ENCODE measurements at regions not wholly inside any gene's neighbourhood (a gene's known extent, or its start where the extent isn't known, plus 50 kb on each side); places are given as distances from the start of the nearest gene placed in this dataset.

DNA sequence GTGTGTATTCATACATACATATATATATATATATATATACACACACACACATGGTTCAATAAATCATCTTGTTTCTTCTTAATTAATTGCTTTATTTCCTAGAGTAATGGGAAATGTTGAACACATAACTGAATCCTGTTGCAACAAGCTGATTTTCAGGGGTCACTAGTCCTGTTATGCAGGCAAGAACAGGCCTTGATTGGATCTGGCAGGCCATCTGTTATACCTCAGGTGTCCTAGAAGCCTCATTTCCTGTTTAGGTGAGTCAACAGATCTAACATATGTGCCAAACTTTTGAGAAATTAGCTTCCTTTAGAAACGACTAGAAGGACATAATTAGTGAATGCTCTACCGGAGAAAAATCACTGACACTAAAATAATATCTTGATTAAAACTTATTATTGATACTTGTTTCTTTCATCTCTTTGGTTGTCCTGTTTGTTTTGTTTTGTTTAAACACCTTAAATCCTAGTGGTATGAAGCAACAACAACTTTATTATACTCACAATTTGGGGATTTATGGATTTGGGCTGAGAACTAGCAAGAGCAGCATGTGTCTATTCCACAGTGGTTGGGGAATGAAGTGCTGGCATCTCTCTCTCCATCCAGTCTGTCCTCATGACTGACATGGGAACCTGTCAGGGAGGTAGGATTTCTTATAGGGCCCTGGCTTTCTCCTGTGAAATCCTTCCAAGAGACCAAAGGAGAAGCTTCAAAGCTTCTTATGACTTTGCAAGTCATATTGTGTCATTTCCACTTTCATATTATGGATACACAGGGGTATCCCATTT lies 552.6 kb downstream of the NSUN3 start:
- Histone ChIP-seq H3K36me3 (ENCODE audit: control insufficient read depth in 2 of 2, insufficient read depth in 1 of 2, low read length in 2 of 2) (no peaks in the 10 kb centered on the region), H3K4me3 (ENCODE audit: low read depth, low read length) (no peak overlapping the region), H3K9me3 (ENCODE audit: control insufficient read depth, insufficient read depth, low read depth, low read length) (no peaks in the 10 kb centered on the region), H3K27ac (ENCODE audit: extremely low read depth, low read depth, low read length) (no peak overlapping the region), H3K4me1 (ENCODE audit: control insufficient read depth, insufficient read depth, low read length) (no peaks in the 10 kb centered on the region)
- ChIA-PET POLR2A (no interaction called here), CTCF (no interaction called here)
- TF ChIP-seq, protein P1, sequence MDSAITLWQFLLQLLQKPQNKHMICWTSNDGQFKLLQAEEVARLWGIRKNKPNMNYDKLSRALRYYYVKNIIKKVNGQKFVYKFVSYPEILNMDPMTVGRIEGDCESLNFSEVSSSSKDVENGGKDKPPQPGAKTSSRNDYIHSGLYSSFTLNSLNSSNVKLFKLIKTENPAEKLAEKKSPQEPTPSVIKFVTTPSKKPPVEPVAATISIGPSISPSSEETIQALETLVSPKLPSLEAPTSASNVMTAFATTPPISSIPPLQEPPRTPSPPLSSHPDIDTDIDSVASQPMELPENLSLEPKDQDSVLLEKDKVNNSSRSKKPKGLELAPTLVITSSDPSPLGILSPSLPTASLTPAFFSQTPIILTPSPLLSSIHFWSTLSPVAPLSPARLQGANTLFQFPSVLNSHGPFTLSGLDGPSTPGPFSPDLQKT (IDR thresholded peaks at IDR 0.05; ENCODE audit: borderline replicate concordance, low read depth, low read length), result no peak
- TF ChIP-seq, protein P2, sequence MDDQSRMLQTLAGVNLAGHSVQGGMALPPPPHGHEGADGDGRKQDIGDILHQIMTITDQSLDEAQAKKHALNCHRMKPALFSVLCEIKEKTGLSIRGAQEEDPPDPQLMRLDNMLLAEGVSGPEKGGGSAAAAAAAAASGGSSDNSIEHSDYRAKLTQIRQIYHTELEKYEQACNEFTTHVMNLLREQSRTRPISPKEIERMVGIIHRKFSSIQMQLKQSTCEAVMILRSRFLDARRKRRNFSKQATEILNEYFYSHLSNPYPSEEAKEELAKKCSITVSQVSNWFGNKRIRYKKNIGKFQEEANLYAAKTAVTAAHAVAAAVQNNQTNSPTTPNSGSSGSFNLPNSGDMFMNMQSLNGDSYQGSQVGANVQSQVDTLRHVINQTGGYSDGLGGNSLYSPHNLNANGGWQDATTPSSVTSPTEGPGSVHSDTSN (CRISPR knock-in tag; IDR thresholded peaks at IDR 0.05), result no peak
- no peak for TF ChIP-seq EGR2 (tag by site-specific recombination; IDR thresholded peaks at IDR 0.05; ENCODE audit: low read depth)
- TF ChIP-seq ZNF621 (tag by site-specific recombination; IDR thresholded peaks at IDR 0.05), result no peak
- TF ChIP-seq ZNF112 (tag by site-specific recombination; IDR thresholded peaks at IDR 0.05), result no peak
- no peak for TF ChIP-seq ZNF266 (tag by site-specific recombination; IDR thresholded peaks at IDR 0.05; ENCODE audit: low read depth)
- TF ChIP-seq, protein P3, sequence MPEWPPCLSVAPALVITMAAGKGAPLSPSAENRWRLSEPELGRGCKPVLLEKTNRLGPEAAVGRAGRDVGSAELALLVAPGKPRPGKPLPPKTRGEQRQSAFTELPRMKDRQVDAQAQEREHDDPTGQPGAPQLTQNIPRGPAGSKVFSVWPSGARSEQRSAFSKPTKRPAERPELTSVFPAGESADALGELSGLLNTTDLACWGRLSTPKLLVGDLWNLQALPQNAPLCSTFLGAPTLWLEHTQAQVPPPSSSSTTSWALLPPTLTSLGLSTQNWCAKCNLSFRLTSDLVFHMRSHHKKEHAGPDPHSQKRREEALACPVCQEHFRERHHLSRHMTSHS (tag by site-specific recombination; IDR thresholded peaks at IDR 0.05), result no peak
- no peak for TF ChIP-seq ZBTB8A (tag by site-specific recombination; IDR thresholded peaks at IDR 0.05)
- TF ChIP-seq SP7 (tag by site-specific recombination; IDR thresholded peaks at IDR 0.05), result no peak

DNA sequence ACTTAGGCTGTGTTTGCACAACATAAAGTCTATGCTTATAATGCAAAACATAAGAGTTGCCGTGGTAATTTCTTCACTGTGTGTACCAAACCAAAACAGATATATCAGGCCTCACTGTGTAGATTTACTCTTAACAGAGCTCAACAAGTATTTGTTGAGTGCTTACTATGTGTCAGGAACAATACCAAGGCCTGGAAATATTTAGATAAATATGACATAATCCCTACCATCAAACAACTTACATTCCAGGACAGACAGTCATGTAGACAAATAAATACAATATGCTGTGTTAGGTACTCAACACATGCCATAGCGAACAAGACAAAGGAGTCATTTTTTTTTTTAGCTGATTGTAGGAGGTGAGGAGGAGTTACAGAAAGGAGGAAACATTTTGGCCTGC lies 554.0 kb downstream of the NSUN3 start:
- CTCF ChIA-PET, result no interaction called here
- POLR2A ChIA-PET, result no interaction called here
- Histone ChIP-seq H3K9me3 (ENCODE audit: control insufficient read depth, insufficient read depth, low read depth, low read length) (no peaks in the 10 kb centered on the region), H3K4me3 (ENCODE audit: low read depth, low read length) (no peak overlapping the region), H3K27ac (ENCODE audit: extremely low read depth, low read depth, low read length) (no peak overlapping the region), H3K36me3 (ENCODE audit: control insufficient read depth in 2 of 2, insufficient read depth in 1 of 2, low read length in 2 of 2) (no peaks in the 10 kb centered on the region), H3K4me1 (ENCODE audit: control insufficient read depth, insufficient read depth, low read length) (no peaks in the 10 kb centered on the region)
- TF ChIP-seq ZNF302 (tag by site-specific recombination; IDR thresholded peaks at IDR 0.05; ENCODE audit: low read depth), result no peak
- no peak for TF ChIP-seq ZNF433 (tag by site-specific recombination; IDR thresholded peaks at IDR 0.05; ENCODE audit: low read depth)
- TF ChIP-seq, protein P4, sequence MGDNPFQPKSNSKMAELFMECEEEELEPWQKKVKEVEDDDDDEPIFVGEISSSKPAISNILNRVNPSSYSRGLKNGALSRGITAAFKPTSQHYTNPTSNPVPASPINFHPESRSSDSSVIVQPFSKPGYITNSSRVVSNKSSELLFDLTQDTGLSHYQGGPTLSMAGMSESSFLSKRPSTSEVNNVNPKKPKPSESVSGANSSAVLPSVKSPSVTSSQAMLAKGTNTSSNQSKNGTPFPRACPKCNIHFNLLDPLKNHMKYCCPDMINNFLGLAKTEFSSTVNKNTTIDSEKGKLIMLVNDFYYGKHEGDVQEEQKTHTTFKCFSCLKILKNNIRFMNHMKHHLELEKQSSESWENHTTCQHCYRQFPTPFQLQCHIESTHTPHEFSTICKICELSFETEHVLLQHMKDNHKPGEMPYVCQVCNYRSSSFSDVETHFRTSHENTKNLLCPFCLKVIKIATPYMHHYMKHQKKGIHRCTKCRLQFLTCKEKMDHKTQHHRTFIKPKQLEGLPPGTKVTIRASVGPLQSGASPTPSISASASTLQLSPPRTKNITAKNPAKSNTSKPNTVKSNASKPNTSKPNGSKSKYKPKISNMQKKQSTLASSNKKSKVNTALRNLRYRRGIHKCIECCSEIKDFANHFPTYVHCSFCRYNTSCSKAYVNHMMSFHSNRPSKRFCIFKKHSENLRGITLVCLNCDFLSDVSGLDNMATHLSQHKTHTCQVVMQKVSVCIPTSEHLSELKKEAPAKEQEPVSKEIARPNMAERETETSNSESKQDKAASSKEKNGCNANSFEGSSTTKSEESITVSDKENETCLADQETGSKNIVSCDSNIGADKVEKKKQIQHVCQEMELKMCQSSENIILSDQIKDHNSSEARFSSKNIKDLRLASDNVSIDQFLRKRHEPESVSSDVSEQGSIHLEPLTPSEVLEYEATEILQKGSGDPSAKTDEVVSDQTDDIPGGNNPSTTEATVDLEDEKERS (tag by site-specific recombination; IDR thresholded peaks at IDR 0.05), result no peak
- TF ChIP-seq ZNF623 (tag by site-specific recombination; IDR thresholded peaks at IDR 0.05), result no peak
- no peak for TF ChIP-seq ZNF549 (tag by site-specific recombination; IDR thresholded peaks at IDR 0.05)
- no peak for TF ChIP-seq ZNF24 (tag by site-specific recombination; IDR thresholded peaks at IDR 0.05)
- TF ChIP-seq ZNF837 (tag by site-specific recombination; IDR thresholded peaks at IDR 0.05), result no peak
- TF ChIP-seq, protein P5, sequence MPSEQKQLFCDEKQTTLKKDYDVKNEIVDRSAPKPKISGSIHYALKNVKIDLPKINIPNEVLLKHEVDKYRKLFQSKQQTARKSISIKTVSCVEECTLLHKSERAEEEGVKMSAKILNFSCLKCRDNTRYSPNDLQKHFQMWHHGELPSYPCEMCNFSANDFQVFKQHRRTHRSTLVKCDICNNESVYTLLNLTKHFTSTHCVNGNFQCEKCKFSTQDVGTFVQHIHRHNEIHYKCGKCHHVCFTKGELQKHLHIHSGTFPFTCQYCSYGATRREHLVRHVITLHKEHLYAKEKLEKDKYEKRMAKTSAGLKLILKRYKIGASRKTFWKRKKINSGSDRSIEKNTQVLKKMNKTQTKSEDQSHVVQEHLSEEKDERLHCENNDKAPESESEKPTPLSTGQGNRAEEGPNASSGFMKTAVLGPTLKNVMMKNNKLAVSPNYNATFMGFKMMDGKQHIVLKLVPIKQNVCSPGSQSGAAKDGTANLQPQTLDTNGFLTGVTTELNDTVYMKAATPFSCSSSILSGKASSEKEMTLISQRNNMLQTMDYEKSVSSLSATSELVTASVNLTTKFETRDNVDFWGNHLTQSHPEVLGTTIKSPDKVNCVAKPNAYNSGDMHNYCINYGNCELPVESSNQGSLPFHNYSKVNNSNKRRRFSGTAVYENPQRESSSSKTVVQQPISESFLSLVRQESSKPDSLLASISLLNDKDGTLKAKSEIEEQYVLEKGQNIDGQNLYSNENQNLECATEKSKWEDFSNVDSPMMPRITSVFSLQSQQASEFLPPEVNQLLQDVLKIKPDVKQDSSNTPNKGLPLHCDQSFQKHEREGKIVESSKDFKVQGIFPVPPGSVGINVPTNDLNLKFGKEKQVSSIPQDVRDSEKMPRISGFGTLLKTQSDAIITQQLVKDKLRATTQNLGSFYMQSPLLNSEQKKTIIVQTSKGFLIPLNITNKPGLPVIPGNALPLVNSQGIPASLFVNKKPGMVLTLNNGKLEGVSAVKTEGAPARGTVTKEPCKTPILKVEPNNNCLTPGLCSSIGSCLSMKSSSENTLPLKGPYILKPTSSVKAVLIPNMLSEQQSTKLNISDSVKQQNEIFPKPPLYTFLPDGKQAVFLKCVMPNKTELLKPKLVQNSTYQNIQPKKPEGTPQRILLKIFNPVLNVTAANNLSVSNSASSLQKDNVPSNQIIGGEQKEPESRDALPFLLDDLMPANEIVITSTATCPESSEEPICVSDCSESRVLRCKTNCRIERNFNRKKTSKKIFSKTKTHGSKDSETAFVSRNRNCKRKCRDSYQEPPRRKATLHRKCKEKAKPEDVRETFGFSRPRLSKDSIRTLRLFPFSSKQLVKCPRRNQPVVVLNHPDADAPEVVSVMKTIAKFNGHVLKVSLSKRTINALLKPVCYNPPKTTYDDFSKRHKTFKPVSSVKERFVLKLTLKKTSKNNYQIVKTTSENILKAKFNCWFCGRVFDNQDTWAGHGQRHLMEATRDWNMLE (tag by site-specific recombination; conservative IDR thresholded peaks at IDR 0.05; ENCODE audit: low read depth), result no peak
- TF ChIP-seq ZNF324 (tag by site-specific recombination; IDR thresholded peaks at IDR 0.05), result no peak
- no peak for TF ChIP-seq ZNF510 (tag by site-specific recombination; IDR thresholded peaks at IDR 0.05; ENCODE audit: insufficient replicate concordance)
- TF ChIP-seq ZNF394 (tag by site-specific recombination; IDR thresholded peaks at IDR 0.05; ENCODE audit: borderline replicate concordance), result no peak
- TF ChIP-seq, protein P6, sequence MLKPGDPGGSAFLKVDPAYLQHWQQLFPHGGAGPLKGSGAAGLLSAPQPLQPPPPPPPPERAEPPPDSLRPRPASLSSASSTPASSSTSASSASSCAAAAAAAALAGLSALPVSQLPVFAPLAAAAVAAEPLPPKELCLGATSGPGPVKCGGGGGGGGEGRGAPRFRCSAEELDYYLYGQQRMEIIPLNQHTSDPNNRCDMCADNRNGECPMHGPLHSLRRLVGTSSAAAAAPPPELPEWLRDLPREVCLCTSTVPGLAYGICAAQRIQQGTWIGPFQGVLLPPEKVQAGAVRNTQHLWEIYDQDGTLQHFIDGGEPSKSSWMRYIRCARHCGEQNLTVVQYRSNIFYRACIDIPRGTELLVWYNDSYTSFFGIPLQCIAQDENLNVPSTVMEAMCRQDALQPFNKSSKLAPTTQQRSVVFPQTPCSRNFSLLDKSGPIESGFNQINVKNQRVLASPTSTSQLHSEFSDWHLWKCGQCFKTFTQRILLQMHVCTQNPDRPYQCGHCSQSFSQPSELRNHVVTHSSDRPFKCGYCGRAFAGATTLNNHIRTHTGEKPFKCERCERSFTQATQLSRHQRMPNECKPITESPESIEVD (tag by site-specific recombination; IDR thresholded peaks at IDR 0.05), result no peak

Data from HEK293 (cell line).